GM18870 (cell line): ENCODE measurements at regions not wholly inside any gene's neighbourhood (a gene's known extent, or its start where the extent isn't known, plus 50 kb on each side); places are given as distances from the start of the nearest gene placed in this dataset.
"Not testable (repeated sequence)": the region's sequence is repeated elsewhere in the genome, so short reads cannot be mapped to it uniquely, and the experiment has no call there.

Experiments
- ATAC-seq: cut with Tn5 transposase; IDR thresholded peaks from one replicate; pipeline ENCODE4 v1.9.1; 2021; ENCODE audit warnings: moderate library complexity; ENCODE audit not compliant: unreplicated experiment

GRCh38 chr6:115814907-115815306, 245.8 kb downstream of the FRK start:
- ATAC-seq: no peak

GRCh38 chr6:115811541-115811940, 249.2 kb downstream of the FRK start:
- ATAC-seq: no peak

GRCh38 chr6:115798229-115798628, 262.5 kb downstream of the FRK start:
- ATAC-seq: no peak

- no peak for ATAC-seq
These were observed 263.9 kb downstream of the FRK start for GRCh38 chr6:115796829-115797228.

- ATAC-seq: no peak
These were observed 264.6 kb downstream of the FRK start for GRCh38 chr6:115796061-115796460.

GRCh38 chr6:115783402-115784061, 277.2 kb downstream of the FRK start:
- no peak for ATAC-seq

GRCh38 chr6:115782612-115783011, 278.1 kb downstream of the FRK start:
- no peak for ATAC-seq

GRCh38 chr6:115773741-115774140, 286.9 kb downstream of the FRK start:
- ATAC-seq: no peak

GRCh38 chr6:115770851-115771250, 289.8 kb downstream of the FRK start:
- no peak for ATAC-seq

GRCh38 chr6:115768500-115768899, 292.2 kb downstream of the FRK start:
- no peak for ATAC-seq

GRCh38 chr6:115767931-115768330, 292.8 kb downstream of the FRK start:
- no peak for ATAC-seq

GRCh38 chr6:115766745-115767462, 293.8 kb downstream of the FRK start:
- ATAC-seq: no peak

- no peak for ATAC-seq
These were observed 294.7 kb downstream of the FRK start for GRCh38 chr6:115765966-115766365.

GRCh38 chr6:115759051-115759450, 301.6 kb downstream of the FRK start:
- ATAC-seq: no peak

GRCh38 chr6:115753446-115753845, 307.2 kb downstream of the FRK start:
- no peak for ATAC-seq

- ATAC-seq: no peak
These were observed 309.7 kb downstream of the FRK start for GRCh38 chr6:115750946-115751345.

GRCh38 chr6:115750292-115750691, 310.4 kb downstream of the FRK start:
- no peak for ATAC-seq

GRCh38 chr6:115747719-115748118, 313.0 kb downstream of the FRK start:
- no peak for ATAC-seq

GRCh38 chr6:115746583-115746982, 314.1 kb downstream of the FRK start:
- not testable (repeated sequence) for ATAC-seq

- no peak for ATAC-seq
These were observed 319.8 kb downstream of the FRK start for GRCh38 chr6:115740907-115741306.

GRCh38 chr6:115735610-115736009, 325.1 kb downstream of the FRK start:
- ATAC-seq: no peak

GRCh38 chr6:115733426-115733825, 327.3 kb downstream of the FRK start:
- no peak for ATAC-seq

GRCh38 chr6:115729036-115729435, 331.7 kb downstream of the FRK start:
- no peak for ATAC-seq
